Esophagus muscularis mucosa (tissue), 4 donors: ENCODE measurements at regions not wholly inside any gene's neighbourhood (a gene's known extent, or its start where the extent isn't known, plus 50 kb on each side); places are given as distances from the start of the nearest gene placed in this dataset.

Experiments used
- DNase-seq: peaks from one replicate; pipeline ENCODE4 v3.0.0-alpha.2; 2017; ENCODE audit errors: extremely low spot score
- H3K27ac ChIP-seq, 4 donors: fragments of 200-600 bp; sonication (generic); replicated peaks in 1 of 4; 1 replicate in 3 of 4; 2 replicates in 1 of 4; pipeline ENCODE4 v1.5.1; 2016 to 2019; ENCODE audit warnings: mild to moderate bottlenecking in 1 of 4
- H3K27me3 ChIP-seq, 4 donors: fragments of 200-600 bp; sonication (generic); one replicate each; pipeline versions ENCODE4 v1.5.1 to v1.6.0; 2016 to 2019
- H3K36me3 ChIP-seq, 4 donors: fragments of 200-600 bp; sonication (generic); one replicate each; pipeline ENCODE4 v1.5.1; 2016 to 2019
- H3K4me1 ChIP-seq, 4 donors: fragments of 200-600 bp; sonication (generic); one replicate each; pipeline ENCODE4 v1.5.1; 2016 to 2019
- H3K4me3 ChIP-seq, 4 donors: fragments of 200-600 bp; sonication (generic); 1 replicate in 2 of 4; 2 replicates in 2 of 4; pipeline ENCODE4 v1.5.1; 2016 to 2019; ENCODE audit warnings: mild to moderate bottlenecking in 4 of 4, moderate library complexity in 1 of 4
- H3K9me3 ChIP-seq, 4 donors: fragments of 200-600 bp; sonication (generic); 1 replicate in 3 of 4; 2 replicates in 1 of 4; pipeline ENCODE4 v1.5.1; 2016 to 2019
- CTCF ChIP-seq, 3 experiments: fragments of 200-600 bp in 2 of 3; fragments of 450-650 bp in 1 of 3; sonication (generic) in 2 of 3; IDR thresholded peaks; one replicate each; pipeline ENCODE4 v1.5.1; 2017 to 2019; ENCODE audit warnings: antibody characterized with exemption in 3 of 3, mild to moderate bottlenecking in 2 of 3, moderate library complexity in 1 of 3
- EP300 ChIP-seq: sonication (generic); formaldehyde crosslinking; IDR thresholded peaks from one replicate; pipeline ENCODE4 v1.6.1; 2017; ENCODE audit warnings: antibody characterized with exemption
- POLR2A ChIP-seq: fragments of 450-650 bp; IDR thresholded peaks from one replicate; pipeline ENCODE4 v1.6.1; 2017; ENCODE audit warnings: antibody characterized with exemption, moderate library complexity, mild to moderate bottlenecking, low read depth
- POLR2AphosphoS5 ChIP-seq, 2 donors: sonication (generic); formaldehyde crosslinking; IDR thresholded peaks; one replicate each; pipeline ENCODE4 v1.6.1; 2017; ENCODE audit warnings: antibody characterized with exemption in 2 of 2
- WGBS: methylation state at CpG from one replicate; pipeline ENCODE4 v1.1.5; 2018; 5-methylcytosine and 5-hydroxymethylcytosine counted together
- intact Hi-C: fragments of 100-400 bp; cut with DNase I; formaldehyde crosslinking; loops from one replicate; pipeline ENCODE4 v1.15.1; 2023

- Histone ChIP-seq H3K27ac (no peak overlapping the region), H3K4me1 (no peaks in the 10 kb centered on the region), H3K4me3 (no peak overlapping the region), H3K27me3 (no peaks in the 10 kb centered on the region), H3K36me3 (no peaks in the 10 kb centered on the region), H3K9me3 (no peaks in the 10 kb centered on the region)
- DNase-seq = no peak
- 88% methylated on average over 3 of the region's 3 CpGs for WGBS
- TF ChIP-seq POLR2A = no peak
- no peak for TF ChIP-seq POLR2AphosphoS5 (IDR thresholded peaks at IDR 0.05)
- no peak for TF ChIP-seq CTCF (IDR thresholded peaks at IDR 0.05)
- TF ChIP-seq EP300 = no peak
- intact Hi-C loops = no loop called here
These were observed 81.0 kb downstream of the AVPR1A start for GRCh38 chr12:63069860-63070617.

- no peaks in the 10 kb centered on the region for H3K4me1 ChIP-seq
- no peak overlapping the region for H3K4me3 ChIP-seq
- no peaks in the 10 kb centered on the region for H3K27me3 ChIP-seq
- WGBS = 6% methylated on average over 2 of the region's 2 CpGs
- no peak for DNase-seq
- no peaks in the 10 kb centered on the region for H3K9me3 ChIP-seq
- no peak overlapping the region for H3K27ac ChIP-seq
- TF ChIP-seq POLR2A (no peak), CTCF (IDR thresholded peaks at IDR 0.05) (peak in 2 of 3 experiments; percentile 11 to 27)
- intact Hi-C loops = no loop called here
- H3K36me3 ChIP-seq = no peaks in the 10 kb centered on the region
These were observed 82.1 kb downstream of the AVPR1A start for GRCh38 chr12:63068857-63069442.

- WGBS = 26% methylated on average over 4 of the region's 4 CpGs
- Histone ChIP-seq H3K4me1 (no peaks in the 10 kb centered on the region), H3K36me3 (no peaks in the 10 kb centered on the region), H3K27me3 (no peaks in the 10 kb centered on the region), H3K27ac (no peak overlapping the region), H3K9me3 (no peaks in the 10 kb centered on the region), H3K4me3 (no peak overlapping the region)
- TF ChIP-seq EP300 = no peak
- intact Hi-C loops = no loop called here
- DNase-seq = no peak
These were observed 84.2 kb downstream of the AVPR1A start for GRCh38 chr12:63066782-63067181.

- Histone ChIP-seq H3K27ac (no peak overlapping the region), H3K9me3 (no peaks in the 10 kb centered on the region), H3K36me3 (no peaks in the 10 kb centered on the region), H3K4me3 (no peak overlapping the region), H3K4me1 (no peaks in the 10 kb centered on the region), H3K27me3 (no peaks in the 10 kb centered on the region)
- DNase-seq = no peak
- TF ChIP-seq POLR2AphosphoS5 (IDR thresholded peaks at IDR 0.05) = no peak
- TF ChIP-seq EP300 = no peak
- no peak for TF ChIP-seq POLR2A
- TF ChIP-seq CTCF (IDR thresholded peaks at IDR 0.05) = no peak
- 100% methylated on average over 1 of the region's 1 CpG for WGBS
- intact Hi-C loops = no loop called here
These were observed 84.9 kb downstream of the AVPR1A start for GRCh38 chr12:63066136-63066535.

- H3K4me3 ChIP-seq = no peak overlapping the region
- H3K27me3 ChIP-seq = no peaks in the 10 kb centered on the region
- H3K4me1 ChIP-seq = no peaks in the 10 kb centered on the region
- intact Hi-C loops = no loop called here
- H3K27ac ChIP-seq = no peak overlapping the region
- TF ChIP-seq CTCF (IDR thresholded peaks at IDR 0.05) (no peak), POLR2A (no peak), POLR2AphosphoS5 (IDR thresholded peaks at IDR 0.05) (no peak)
- WGBS = 40% methylated on average over 1 of the region's 1 CpG
- no peaks in the 10 kb centered on the region for H3K36me3 ChIP-seq
- DNase-seq = no peak
- no peaks in the 10 kb centered on the region for H3K9me3 ChIP-seq
These were observed 86.9 kb downstream of the AVPR1A start for GRCh38 chr12:63064080-63064479.
